Mucosa of rectum (tissue), 2 donors: ENCODE measurements at regions not wholly inside any gene's neighbourhood (a gene's known extent, or its start where the extent isn't known, plus 50 kb on each side); places are given as distances from the start of the nearest gene placed in this dataset.

Source experiments
- H3K27ac ChIP-seq, 2 donors: one replicate each; pipeline ENCODE4 v1.7.0; 2013; ENCODE audit warnings: inconsistent platforms in 2 of 2, low read depth in 2 of 2, low read length in 2 of 2
- H3K27me3 ChIP-seq, 2 donors: one replicate each; pipeline ENCODE4 v1.7.0; 2013; ENCODE audit warnings: low read length in 2 of 2; ENCODE audit not compliant: control insufficient read depth in 2 of 2, insufficient read depth in 2 of 2
- H3K36me3 ChIP-seq, 2 donors: one replicate each; pipeline ENCODE4 v1.7.0; 2013; ENCODE audit warnings: low read length in 2 of 2; ENCODE audit not compliant: control insufficient read depth in 2 of 2, insufficient read depth in 2 of 2
- H3K4me1 ChIP-seq, 2 donors: one replicate each; pipeline ENCODE4 v1.7.0; 2013; ENCODE audit warnings: low read length in 2 of 2, mild to moderate bottlenecking in 1 of 2; ENCODE audit not compliant: control insufficient read depth in 2 of 2, insufficient read depth in 2 of 2
- H3K4me3 ChIP-seq, 2 donors: one replicate each; pipeline ENCODE4 v1.7.0; 2013; ENCODE audit warnings: low read length in 2 of 2
- H3K9ac ChIP-seq, 2 donors: one replicate each; pipeline ENCODE4 v1.7.0; 2013; ENCODE audit warnings: low read length in 2 of 2, low read depth in 1 of 2, mild to moderate bottlenecking in 1 of 2
- H3K9me3 ChIP-seq, 2 donors: one replicate each; pipeline ENCODE4 v1.7.0; 2013; ENCODE audit warnings: low read length in 2 of 2; ENCODE audit not compliant: control insufficient read depth in 2 of 2
- donor health status: healthy.
- donor health status: Normal muscosa, but diverticular disease.

DNA sequence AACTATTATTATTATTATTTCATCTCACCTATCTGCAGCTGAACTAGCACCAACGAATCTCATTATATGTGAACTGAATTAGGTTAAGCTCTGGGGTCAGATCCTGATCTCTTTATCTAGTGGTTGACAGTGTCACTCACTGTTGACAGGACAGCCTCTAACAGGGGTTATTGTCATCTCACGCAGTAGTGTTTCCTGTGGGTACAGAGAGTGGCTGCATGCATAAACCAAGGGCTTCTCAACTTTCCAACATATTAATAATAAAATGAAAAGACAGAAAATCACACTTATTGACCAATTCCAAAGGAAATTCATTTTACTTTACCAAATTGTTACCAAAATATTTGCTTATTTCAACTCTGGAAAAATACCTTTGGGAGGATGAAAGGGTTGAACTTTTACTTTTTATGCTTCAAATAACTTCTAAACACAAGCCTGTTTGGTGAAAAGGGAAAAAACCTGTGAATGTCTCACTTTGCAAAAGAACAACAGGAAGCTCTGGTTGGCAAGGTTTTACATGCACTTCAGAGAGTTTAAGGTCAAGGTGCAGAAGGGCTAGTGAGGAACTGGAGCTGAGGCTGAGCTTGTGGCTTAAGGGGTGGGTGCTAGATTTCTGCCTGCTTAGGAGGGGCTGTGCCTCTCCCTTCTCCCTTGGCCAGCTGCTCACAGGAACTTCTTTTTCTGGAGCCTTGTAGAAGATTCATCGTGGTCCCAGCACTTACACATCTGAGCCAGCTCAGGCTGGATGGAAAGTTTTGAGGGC is 72.6 kb downstream of the CTAGE1 start:
- H3K27me3 ChIP-seq = peaks cover 0 to 2% of the 10 kb centered on the region in 2 donors
- no peak overlapping the region for H3K4me3 ChIP-seq
- no peaks in the 10 kb centered on the region for H3K9me3 ChIP-seq
- H3K27ac ChIP-seq = peak overlapping the region; percentile 81 to 94
- H3K9ac ChIP-seq = no peak overlapping the region
- H3K4me1 ChIP-seq = peaks cover 28 to 44% of the 10 kb centered on the region in 2 donors
- no peaks in the 10 kb centered on the region for H3K36me3 ChIP-seq

DNA sequence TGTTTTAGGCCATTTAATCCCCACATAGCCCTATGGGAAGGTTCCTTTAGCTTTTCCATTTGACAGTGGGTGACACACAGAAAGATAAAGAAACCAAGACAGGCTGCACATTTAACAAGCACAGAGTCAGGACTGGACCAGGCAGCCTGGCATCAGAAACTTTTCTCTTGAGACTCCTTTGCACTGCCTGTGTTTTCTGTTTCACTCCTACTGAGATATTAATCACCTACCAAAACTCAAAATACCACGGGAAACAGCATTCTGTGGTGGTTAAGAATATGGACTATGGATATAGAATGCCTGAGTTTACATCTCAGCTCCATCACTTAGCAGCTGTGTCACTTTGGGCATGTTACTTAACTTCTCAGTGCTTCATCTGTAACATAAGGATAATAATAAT is 73.3 kb downstream of the CTAGE1 start:
- Histone ChIP-seq H3K9ac (no peak overlapping the region), H3K4me1 (peaks cover 28 to 44% of the 10 kb centered on the region in 2 donors), H3K4me3 (no peak overlapping the region), H3K9me3 (no peaks in the 10 kb centered on the region), H3K27me3 (peaks cover 0 to 2% of the 10 kb centered on the region in 2 donors), H3K36me3 (no peaks in the 10 kb centered on the region), H3K27ac (no peak overlapping the region)

DNA sequence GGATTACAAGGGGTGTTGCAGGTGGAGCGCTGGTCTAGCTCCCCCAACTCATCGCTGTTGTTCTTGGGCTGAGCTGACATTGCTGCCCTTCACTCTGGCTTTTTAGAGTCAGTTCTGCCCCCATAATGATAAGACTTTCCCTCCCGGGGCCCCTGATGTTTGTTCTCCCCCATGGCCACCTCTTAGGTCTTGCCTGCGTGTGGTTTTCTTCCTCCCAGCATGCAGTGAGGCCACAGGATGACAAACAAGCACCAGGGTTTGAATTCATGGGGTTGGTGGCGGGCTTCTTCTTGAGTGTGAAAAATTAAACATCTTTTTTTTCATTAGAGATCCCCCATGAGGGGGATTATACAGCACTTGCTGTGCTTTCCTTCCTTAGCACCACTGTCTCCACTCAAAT is 74.1 kb downstream of the CTAGE1 start:
- Histone ChIP-seq H3K27me3 (peaks cover 0 to 2% of the 10 kb centered on the region in 2 donors), H3K27ac (peak overlapping the region in 1 of 2 donors; percentile 21), H3K4me1 (peaks cover 28 to 38% of the 10 kb centered on the region in 2 donors), H3K36me3 (no peaks in the 10 kb centered on the region), H3K9me3 (no peaks in the 10 kb centered on the region), H3K4me3 (no peak overlapping the region), H3K9ac (no peak overlapping the region)

- Histone ChIP-seq H3K9me3 (no peaks in the 10 kb centered on the region), H3K4me1 (peaks cover 28 to 35% of the 10 kb centered on the region in 2 donors), H3K27ac (peak overlapping the region; percentile 49 to 66), H3K9ac (peak overlapping the region in 1 of 2 donors; percentile 35), H3K4me3 (no peak overlapping the region), H3K36me3 (no peaks in the 10 kb centered on the region), H3K27me3 (no peaks in the 10 kb centered on the region)
Measured at GRCh38 chr18:22342625-22343024, 75.1 kb downstream of the CTAGE1 start.

- H3K27me3 ChIP-seq = no peaks in the 10 kb centered on the region
- H3K4me1 ChIP-seq = peaks cover 22 to 25% of the 10 kb centered on the region in 2 donors
- no peaks in the 10 kb centered on the region for H3K9me3 ChIP-seq
- no peak overlapping the region for H3K9ac ChIP-seq
- no peak overlapping the region for H3K4me3 ChIP-seq
- H3K36me3 ChIP-seq = no peaks in the 10 kb centered on the region
- no peak overlapping the region for H3K27ac ChIP-seq
Measured at GRCh38 chr18:22340331-22340730, 77.4 kb downstream of the CTAGE1 start.

GRCh38 chr18:22339913-22340312 is 77.8 kb downstream of the CTAGE1 start:
- Histone ChIP-seq H3K9me3 (no peaks in the 10 kb centered on the region), H3K36me3 (no peaks in the 10 kb centered on the region), H3K27me3 (no peaks in the 10 kb centered on the region), H3K4me1 (peaks cover 21 to 24% of the 10 kb centered on the region in 2 donors), H3K9ac (no peak overlapping the region), H3K27ac (no peak overlapping the region), H3K4me3 (no peak overlapping the region)

- Histone ChIP-seq H3K9me3 (no peaks in the 10 kb centered on the region), H3K27me3 (no peaks in the 10 kb centered on the region), H3K4me3 (no peak overlapping the region), H3K36me3 (no peaks in the 10 kb centered on the region), H3K9ac (no peak overlapping the region), H3K4me1 (peaks cover 17 to 26% of the 10 kb centered on the region in 2 donors), H3K27ac (no peak overlapping the region)
Measured at GRCh38 chr18:22337833-22338232, 79.9 kb downstream of the CTAGE1 start.

- Histone ChIP-seq H3K9ac (no peak overlapping the region), H3K4me3 (no peak overlapping the region), H3K36me3 (no peaks in the 10 kb centered on the region), H3K27ac (no peak overlapping the region), H3K4me1 (peaks cover 13 to 21% of the 10 kb centered on the region in 2 donors), H3K9me3 (no peaks in the 10 kb centered on the region), H3K27me3 (no peaks in the 10 kb centered on the region)
Measured at GRCh38 chr18:22337306-22337705, 80.4 kb downstream of the CTAGE1 start.

DNA sequence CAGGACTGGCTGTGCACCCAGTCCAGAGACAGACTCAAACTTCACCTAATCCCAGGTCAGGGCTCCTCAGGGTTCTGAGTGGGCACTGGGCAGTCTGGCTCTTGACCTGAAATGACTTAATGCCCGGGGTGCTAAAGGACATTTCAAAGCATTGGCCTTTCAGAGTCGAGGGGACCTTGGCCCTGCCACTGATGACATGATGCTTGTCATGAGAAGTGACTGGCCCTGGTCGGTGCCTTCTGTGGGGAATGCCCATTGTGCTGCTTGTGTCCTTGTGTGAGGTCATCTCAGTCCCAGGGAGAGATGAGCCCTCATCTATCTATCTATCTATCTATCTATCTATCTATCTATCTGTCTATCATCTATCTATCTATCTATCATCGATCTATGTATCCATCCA is 81.3 kb downstream of the CTAGE1 start:
- Histone ChIP-seq H3K27me3 (no peaks in the 10 kb centered on the region), H3K4me1 (peaks cover 9 to 20% of the 10 kb centered on the region in 2 donors), H3K4me3 (peak overlapping the region; percentile 55 to 62), H3K36me3 (no peaks in the 10 kb centered on the region), H3K9me3 (no peaks in the 10 kb centered on the region), H3K9ac (peak overlapping the region in 1 of 2 donors; percentile 72), H3K27ac (peak overlapping the region; percentile 82 to 87)

GRCh38 chr18:22335731-22336198 is 82.0 kb downstream of the CTAGE1 start:
- H3K27me3 ChIP-seq = no peaks in the 10 kb centered on the region
- H3K4me3 ChIP-seq = peak overlapping the region; percentile 55 to 62
- peak overlapping the region; percentile 82 to 87 for H3K27ac ChIP-seq
- H3K4me1 ChIP-seq = peaks cover 9 to 18% of the 10 kb centered on the region in 2 donors
- H3K9ac ChIP-seq = peak overlapping the region; percentile 20 to 72
- H3K9me3 ChIP-seq = no peaks in the 10 kb centered on the region
- H3K36me3 ChIP-seq = no peaks in the 10 kb centered on the region
